ENCODE measurements at regions not wholly inside any gene's neighbourhood (a gene's known extent, or its start where the extent isn't known, plus 50 kb on each side); places are given as distances from the start of the nearest gene placed in this dataset.
A peak's percentile ranks its signal among the peaks of the same experiment; 100 is the strongest.

GRCh38 chr5:54616518-54617220, 99.1 kb downstream of the SNX18 start:
- DNase-seq (ENCODE audit: low read depth) = no peak
- H3K4me3 ChIP-seq (ENCODE audit: low read depth, low read length) = no peak overlapping the region
- no peak for TF ChIP-seq CTCF (IDR thresholded peaks at IDR 0.05; ENCODE audit: insufficient read depth, low read depth, low read length)

- peak; percentile 85 for DNase-seq (ENCODE audit: low read depth)
- no peak overlapping the region for H3K4me3 ChIP-seq (ENCODE audit: low read depth, low read length)
- no peak for TF ChIP-seq CTCF (IDR thresholded peaks at IDR 0.05; ENCODE audit: insufficient read depth, low read depth, low read length)
Observed at GRCh38 chr5:54616031-54616430, 98.5 kb downstream of the SNX18 start.

- H3K4me3 ChIP-seq (ENCODE audit: low read depth, low read length) = no peak overlapping the region
- no peak for DNase-seq (ENCODE audit: low read depth)
- TF ChIP-seq CTCF (IDR thresholded peaks at IDR 0.05; ENCODE audit: insufficient read depth, low read depth, low read length) = no peak
Observed at GRCh38 chr5:54615381-54615780, 97.8 kb downstream of the SNX18 start.

- DNase-seq (ENCODE audit: low read depth) = no peak
- no peak for TF ChIP-seq CTCF (IDR thresholded peaks at IDR 0.05; ENCODE audit: insufficient read depth, low read depth, low read length)
- H3K4me3 ChIP-seq (ENCODE audit: low read depth, low read length) = no peak overlapping the region
Observed at GRCh38 chr5:54612711-54613110, 95.2 kb downstream of the SNX18 start.

- DNase-seq (ENCODE audit: low read depth) = no peak
- H3K4me3 ChIP-seq (ENCODE audit: low read depth, low read length) = no peak overlapping the region
- TF ChIP-seq CTCF (IDR thresholded peaks at IDR 0.05; ENCODE audit: insufficient read depth, low read depth, low read length) = no peak
Observed at GRCh38 chr5:54611290-54611951, 93.9 kb downstream of the SNX18 start.

GRCh38 chr5:54610197-54610944, 92.8 kb downstream of the SNX18 start:
- peak; percentile 52 for DNase-seq (ENCODE audit: low read depth)
- H3K4me3 ChIP-seq (ENCODE audit: low read depth, low read length) = no peak overlapping the region
- no peak for TF ChIP-seq CTCF (IDR thresholded peaks at IDR 0.05; ENCODE audit: insufficient read depth, low read depth, low read length)
